ENCODE measurements at regions not wholly inside any gene's neighbourhood (a gene's known extent, or its start where the extent isn't known, plus 50 kb on each side); places are given as distances from the start of the nearest gene placed in this dataset.

- no peak for DNase-seq
Observed at GRCh38 chr15:66933932-66934867, 131.2 kb upstream of the SMAD3 start.

GRCh38 chr15:66934868-66935520, 130.4 kb upstream of the SMAD3 start:
- no peak for DNase-seq

GRCh38 chr15:66935688-66936087, 129.7 kb upstream of the SMAD3 start:
- no peak for DNase-seq

- DNase-seq, result no peak
Observed at GRCh38 chr15:66936109-66936860, 129.1 kb upstream of the SMAD3 start.

- no peak for DNase-seq
Observed at GRCh38 chr15:66936861-66937582, 128.4 kb upstream of the SMAD3 start.

GRCh38 chr15:66937588-66937987, 127.8 kb upstream of the SMAD3 start:
- no peak for DNase-seq

- no peak for DNase-seq
Observed at GRCh38 chr15:66938114-66938830, 127.1 kb upstream of the SMAD3 start.

- no peak for DNase-seq
Observed at GRCh38 chr15:66939016-66939415, 126.4 kb upstream of the SMAD3 start.

GRCh38 chr15:66939451-66940023, 125.9 kb upstream of the SMAD3 start:
- no peak for DNase-seq

- no peak for DNase-seq
Observed at GRCh38 chr15:66940368-66940767, 125.0 kb upstream of the SMAD3 start.

GRCh38 chr15:66941108-66941711, 124.2 kb upstream of the SMAD3 start:
- DNase-seq, result no peak

- no peak for DNase-seq
Observed at GRCh38 chr15:66941791-66942190, 123.6 kb upstream of the SMAD3 start.

- DNase-seq, result no peak
Observed at GRCh38 chr15:66942649-66943390, 122.6 kb upstream of the SMAD3 start.

GRCh38 chr15:66943456-66944095, 121.8 kb upstream of the SMAD3 start:
- DNase-seq, result no peak

- DNase-seq, result no peak
Observed at GRCh38 chr15:66944121-66944520, 121.3 kb upstream of the SMAD3 start.

- no peak for DNase-seq
Observed at GRCh38 chr15:66945286-66945685, 120.1 kb upstream of the SMAD3 start.

GRCh38 chr15:66945842-66946241, 119.6 kb upstream of the SMAD3 start:
- no peak for DNase-seq

GRCh38 chr15:66946578-66947164, 118.7 kb upstream of the SMAD3 start:
- no peak for DNase-seq

GRCh38 chr15:66947471-66947870, 117.9 kb upstream of the SMAD3 start:
- no peak for DNase-seq

- DNase-seq, result no peak
Observed at GRCh38 chr15:66948294-66948693, 117.1 kb upstream of the SMAD3 start.
